ENCODE measurements at regions not wholly inside any gene's neighbourhood (a gene's known extent, or its start where the extent isn't known, plus 50 kb on each side); places are given as distances from the start of the nearest gene placed in this dataset.

- Histone ChIP-seq H3K9me1 (ENCODE audit: control insufficient read depth, insufficient read depth, low read length) (no peaks in the 10 kb centered on the region), H3K27me3 (ENCODE audit: control insufficient read depth in 2 of 2, insufficient read depth in 2 of 2, low read length in 2 of 2) (peaks cover 2 to 7% of the 10 kb centered on the region in 2 experiments; a peak in 4 of 5 replicates), H2AFZ (ENCODE audit: low read depth, low read length) (no peak overlapping the region), H3K36me3 (ENCODE audit: control insufficient read depth, insufficient read depth, low read length) (no peaks in the 10 kb centered on the region), H3K4me3 (no peak overlapping the region), H3K9me3 (replicated peaks; ENCODE audit: control insufficient read depth, insufficient read depth, low read depth, low read length) (no peaks in the 10 kb centered on the region), H4K20me1 (replicated peaks; ENCODE audit: control insufficient read depth, insufficient read depth, low read length) (no peaks in the 10 kb centered on the region), H3K27ac (ENCODE audit: extremely low read depth, low read depth, low read length) (no peak overlapping the region), H3K4me2 (ENCODE audit: insufficient read depth, low read length) (no peak overlapping the region), H3K9ac (ENCODE audit: insufficient read depth in 1 of 2, low read depth in 2 of 2, low read length in 2 of 2) (no peak overlapping the region), H3K79me2 (ENCODE audit: control insufficient read depth, insufficient read depth, low read length) (no peaks in the 10 kb centered on the region), H3K4me1 (replicated peaks in 1 of 2; ENCODE audit: control insufficient read depth in 2 of 2, insufficient read depth in 2 of 2, low read length in 2 of 2) (peaks cover 0 to 2% of the 10 kb centered on the region in 2 experiments; a peak in 1 of 5 replicates)
- CTCF ChIA-PET (ENCODE audit: low intra/inter-chr PET ratio), result no interaction called here
- TF ChIP-seq DMBX1 (CRISPR knock-in tag; IDR thresholded peaks at IDR 0.05; ENCODE audit: borderline replicate concordance) (no peak), ZNF764 (CRISPR knock-in tag; IDR thresholded peaks at IDR 0.05; ENCODE audit: low read depth) (no peak), ESRRB (CRISPR knock-in tag; IDR thresholded peaks at IDR 0.05; ENCODE audit: borderline replicate concordance) (no peak)
- FAIRE-seq, result no peak
- no TSS peak for BruUV-seq (replicated peaks)
- in situ Hi-C loops (cut with MboI) (no loop called here), intact Hi-C loops (cut with micrococcal nuclease) (no loop called here)
- no peak for DNase-seq (ENCODE audit: extremely low read depth in 1 of 4, low spot score in 3 of 4)
- POLR2A ChIA-PET, result no interaction called here
- no peak for ATAC-seq
- under 1% methylated on average over 5 of the region's 5 CpGs for WGBS (ENCODE audit: insufficient coverage, low coverage, missing lambda C conversion rate)
Measured at GRCh38 chr6:3928111-3928510, 78.9 kb downstream of the FAM50B start.

- Histone ChIP-seq H3K4me3 (no peak overlapping the region), H3K36me3 (ENCODE audit: control insufficient read depth, insufficient read depth, low read length) (no peaks in the 10 kb centered on the region), H3K4me1 (replicated peaks in 1 of 2; ENCODE audit: control insufficient read depth in 2 of 2, insufficient read depth in 2 of 2, low read length in 2 of 2) (peaks cover 0 to 1% of the 10 kb centered on the region in 2 experiments; a peak in 1 of 5 replicates), H3K79me2 (ENCODE audit: control insufficient read depth, insufficient read depth, low read length) (no peaks in the 10 kb centered on the region), H3K27me3 (ENCODE audit: control insufficient read depth in 2 of 2, insufficient read depth in 2 of 2, low read length in 2 of 2) (peaks cover 2 to 7% of the 10 kb centered on the region in 2 experiments; a peak in 4 of 5 replicates), H3K27ac (ENCODE audit: extremely low read depth, low read depth, low read length) (no peak overlapping the region), H2AFZ (ENCODE audit: low read depth, low read length) (no peak overlapping the region), H3K4me2 (ENCODE audit: insufficient read depth, low read length) (no peak overlapping the region), H4K20me1 (replicated peaks; ENCODE audit: control insufficient read depth, insufficient read depth, low read length) (no peaks in the 10 kb centered on the region), H3K9me3 (replicated peaks; ENCODE audit: control insufficient read depth, insufficient read depth, low read depth, low read length) (no peaks in the 10 kb centered on the region), H3K9me1 (ENCODE audit: control insufficient read depth, insufficient read depth, low read length) (no peaks in the 10 kb centered on the region), H3K9ac (ENCODE audit: insufficient read depth in 1 of 2, low read depth in 2 of 2, low read length in 2 of 2) (no peak overlapping the region)
- CTCF ChIA-PET (ENCODE audit: low intra/inter-chr PET ratio), result no interaction called here
- ATAC-seq (no peak), FAIRE-seq (no peak), DNase-seq (ENCODE audit: extremely low read depth in 1 of 4, low spot score in 3 of 4) (no peak)
- WGBS (ENCODE audit: insufficient coverage, low coverage, missing lambda C conversion rate), result 41% methylated on average over 6 of the region's 6 CpGs
- BruUV-seq (replicated peaks), result no TSS peak
- POLR2A ChIA-PET, result interaction anchor here (0.6 kb wide), 2 partner anchors 112 to 602 kb away, joined by 3 read pairs; no protein-coding TSS in a partner anchor
- intact Hi-C loops (cut with micrococcal nuclease) (no loop called here), in situ Hi-C loops (cut with MboI) (no loop called here)
- TF ChIP-seq ATF2 (CRISPR knock-in tag; IDR thresholded peaks at IDR 0.05) (no peak), SRSF3 (IDR thresholded peaks at IDR 0.05; ENCODE audit: insufficient read depth, low read length) (no peak), MCM2 (IDR thresholded peaks at IDR 0.05; ENCODE audit: low read depth) (no peak), CREBBP (IDR thresholded peaks at IDR 0.05; ENCODE audit: low read depth, low read length) (no peak), ZNF395 (CRISPR knock-in tag; IDR thresholded peaks at IDR 0.05) (no peak), ZFP1 (CRISPR knock-in tag; IDR thresholded peaks at IDR 0.05) (no peak), ZBTB26 (CRISPR knock-in tag; IDR thresholded peaks at IDR 0.05) (no peak)
Measured at GRCh38 chr6:3929281-3929798, 80.2 kb downstream of the FAM50B start.
